Mucosa of gallbladder (tissue), 1 donor: ENCODE measurements at regions not wholly inside any gene's neighbourhood (a gene's known extent, or its start where the extent isn't known, plus 50 kb on each side); places are given as distances from the start of the nearest gene placed in this dataset.

Experiments used
- DNase-seq: peaks from one replicate; pipeline ENCODE4 v3.0.0-alpha.2; 2020; ENCODE audit warnings: low spot score
- donor health status: DM: no; HTN: no; CAD: no.

DNA sequence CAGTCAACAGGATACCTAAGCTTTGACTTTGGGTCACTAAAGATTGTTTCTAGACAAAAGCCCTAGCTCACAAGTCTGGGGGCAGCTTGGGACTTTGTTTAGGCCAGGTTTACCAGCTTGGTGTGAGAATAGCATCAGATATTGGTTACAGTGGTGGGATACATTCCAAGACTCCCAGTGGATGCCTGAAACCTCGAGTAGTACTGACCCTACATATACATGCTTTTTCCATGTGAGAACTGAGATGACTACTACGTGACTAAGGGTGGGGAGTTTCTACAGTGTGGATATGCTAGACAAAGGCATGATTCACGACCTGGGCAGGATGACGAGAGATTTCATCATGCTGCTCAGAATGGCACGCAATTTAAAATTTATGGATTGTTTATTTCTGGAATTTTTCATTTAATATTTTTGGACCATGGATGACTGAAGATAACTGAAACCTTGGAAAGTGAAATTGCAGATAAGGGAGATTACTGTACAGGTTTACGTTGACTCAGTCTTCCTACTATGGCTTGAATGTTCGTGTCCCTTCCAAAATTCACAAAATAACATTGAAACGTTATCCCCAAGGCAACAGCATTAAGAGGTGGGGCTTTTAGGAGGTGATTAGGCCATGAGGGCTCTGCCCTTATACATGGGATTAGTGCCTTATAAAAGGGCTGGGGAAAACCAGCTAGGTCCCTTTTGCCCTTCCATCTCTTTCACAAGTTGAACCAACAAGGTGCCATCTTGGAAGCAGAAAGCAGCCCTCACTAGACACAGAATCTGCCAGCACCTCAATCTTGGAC is 50.2 kb upstream of the CTAGE1 start:
- no peak for DNase-seq

DNA sequence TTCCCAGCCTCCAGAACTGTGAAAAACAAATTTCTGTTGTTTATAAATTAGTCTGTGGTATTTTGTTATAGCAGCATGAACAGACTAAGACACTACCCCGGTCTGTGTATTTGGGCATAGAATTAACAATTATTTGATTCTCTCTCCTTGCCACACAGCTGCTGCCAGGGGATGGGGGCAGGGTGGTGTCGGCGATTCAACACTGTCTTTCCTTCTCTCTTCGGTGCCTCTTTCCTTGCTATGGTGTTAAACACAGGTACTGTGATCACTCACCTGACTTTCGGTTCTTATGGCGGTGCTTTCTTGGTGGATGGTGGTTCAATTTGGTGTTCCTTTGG is 50.8 kb upstream of the CTAGE1 start:
- DNase-seq: no peak

DNA sequence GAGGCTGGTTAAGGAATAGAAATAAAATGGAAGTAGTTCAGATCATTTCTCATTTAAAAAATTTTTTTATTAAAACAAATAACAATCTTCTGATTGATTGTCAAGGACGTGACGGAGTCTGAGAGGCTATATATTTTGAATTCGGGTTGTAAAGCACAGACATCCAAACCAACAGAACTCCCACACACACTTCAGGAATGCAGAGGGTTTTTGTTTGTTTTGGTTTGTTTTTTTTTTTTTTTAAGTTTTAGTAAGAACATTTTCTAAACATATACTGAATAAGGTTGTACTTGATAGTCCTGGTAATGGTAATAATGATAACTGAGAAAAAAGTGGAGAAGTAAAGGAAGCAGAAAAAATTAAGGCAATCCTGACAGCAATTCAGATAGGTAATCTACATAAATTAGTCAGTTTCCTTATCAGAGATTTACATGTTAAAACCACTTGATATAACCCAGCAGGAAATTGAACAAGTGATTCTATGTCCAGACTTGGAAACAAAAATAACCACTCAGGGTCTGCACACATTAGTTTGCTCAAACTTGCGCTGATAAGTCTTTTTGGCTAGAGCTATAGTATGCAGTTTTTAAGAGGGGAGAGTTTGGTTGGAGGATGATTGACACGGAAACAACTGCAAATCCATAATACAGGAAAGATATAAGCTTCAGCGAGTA is 51.5 kb upstream of the CTAGE1 start:
- DNase-seq: no peak

DNA sequence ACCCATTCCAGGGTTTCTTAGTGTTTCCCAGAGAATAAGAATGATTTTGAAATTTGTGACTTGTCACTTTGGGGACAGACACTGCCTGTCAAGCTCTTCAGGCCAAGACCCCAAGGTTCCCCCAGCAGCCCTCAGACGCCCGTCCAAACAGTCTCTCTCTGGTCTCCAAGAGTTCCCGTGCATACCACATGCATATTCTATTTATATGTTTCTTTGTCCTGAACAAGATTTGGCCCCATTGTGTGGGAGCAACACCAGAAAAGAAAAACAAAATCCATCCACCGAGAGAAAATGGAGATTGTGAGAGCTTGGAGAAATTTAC is 52.2 kb upstream of the CTAGE1 start:
- DNase-seq: no peak

DNA sequence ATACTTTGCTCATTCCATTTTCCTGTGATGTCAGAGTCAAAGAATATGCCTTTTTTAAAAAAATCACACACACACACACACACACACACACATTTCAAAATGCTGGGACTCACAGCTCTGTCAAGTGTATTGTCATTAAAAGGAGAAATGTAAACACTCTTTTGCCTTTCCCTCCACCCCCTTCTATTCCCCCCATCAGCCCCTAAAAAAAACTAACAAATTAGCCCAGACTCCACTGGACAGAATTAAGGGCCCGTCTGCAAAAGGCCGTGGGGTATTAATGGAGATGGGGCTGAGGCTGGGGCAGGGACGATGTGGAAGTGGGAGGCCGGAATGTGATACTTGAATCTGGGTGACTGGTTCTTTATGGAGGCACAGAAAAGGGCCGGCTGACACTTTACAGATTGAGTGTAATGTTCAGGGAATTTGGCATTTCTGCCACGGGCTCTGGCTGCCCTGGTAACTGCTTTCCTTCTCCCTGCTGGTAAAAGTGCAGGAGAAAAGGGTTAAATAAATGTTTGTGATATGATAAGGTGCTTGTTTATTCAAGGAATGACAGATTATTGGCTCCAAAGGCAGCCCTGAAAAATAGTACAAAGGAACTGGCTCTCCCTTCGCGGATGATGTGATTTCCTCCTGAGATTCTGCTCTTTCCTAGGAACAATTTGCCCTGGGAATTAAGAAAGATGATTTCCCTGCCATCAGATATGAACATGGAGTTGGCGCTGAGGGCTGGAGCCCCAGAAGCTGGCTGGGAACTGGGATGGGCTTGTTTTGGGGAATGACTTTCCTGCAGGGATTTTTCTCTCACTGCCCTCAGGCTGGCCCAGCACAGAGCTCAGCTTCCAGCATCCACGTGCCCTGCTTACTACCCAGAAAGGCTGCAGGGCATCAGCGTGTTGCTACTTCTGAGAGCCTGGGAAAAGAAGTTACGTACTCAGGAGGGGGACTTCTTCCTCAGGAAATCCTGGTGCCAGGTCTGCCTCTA is 52.8 kb upstream of the CTAGE1 start:
- no peak for DNase-seq

DNA sequence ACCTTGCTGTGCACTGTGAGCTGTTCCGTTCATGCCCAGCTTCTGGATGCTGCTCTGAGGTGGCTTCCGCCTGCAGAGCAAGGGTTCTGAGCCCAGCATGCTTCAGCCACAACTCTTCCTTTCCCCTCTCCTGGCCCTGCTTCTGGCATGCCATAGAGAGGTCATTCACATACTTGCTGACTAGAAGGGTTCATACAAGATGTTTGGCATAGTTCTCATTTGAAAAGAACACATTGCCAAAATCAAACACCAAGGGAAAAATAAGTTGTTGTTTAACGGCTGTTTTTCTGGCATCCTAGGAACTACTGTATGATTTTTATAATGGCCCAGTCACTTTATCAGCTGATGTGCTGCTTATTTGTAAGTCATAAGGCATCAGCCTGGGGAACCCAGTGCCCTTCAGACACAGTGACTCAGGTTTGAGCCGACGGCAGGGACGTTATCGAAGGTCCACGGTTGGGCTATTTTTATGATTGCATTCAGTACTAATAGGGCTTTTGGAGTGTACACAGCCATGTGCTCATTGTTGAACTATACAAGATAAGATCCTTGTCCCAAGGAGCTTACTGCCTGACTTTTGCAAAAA is 53.9 kb upstream of the CTAGE1 start:
- no peak for DNase-seq

DNA sequence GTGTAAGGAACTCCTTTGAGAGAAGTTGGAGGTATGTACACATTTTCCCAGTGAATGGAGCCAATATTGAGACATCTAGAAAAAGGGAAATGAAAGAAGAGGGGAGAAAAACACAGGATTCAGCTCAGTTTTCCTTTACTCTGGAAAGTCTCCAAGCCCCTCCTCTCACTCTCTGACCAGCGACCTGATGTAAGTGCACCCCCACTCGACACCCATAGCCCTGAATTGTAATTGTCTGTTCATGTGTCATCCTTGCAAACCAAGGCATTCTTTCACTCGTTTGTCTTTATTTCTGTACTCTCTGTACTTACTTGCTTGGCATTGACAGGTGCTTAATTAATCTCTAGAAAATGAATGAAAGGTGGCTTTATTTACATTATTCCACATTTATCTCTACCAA is 55.7 kb upstream of the CTAGE1 start:
- DNase-seq: no peak

DNA sequence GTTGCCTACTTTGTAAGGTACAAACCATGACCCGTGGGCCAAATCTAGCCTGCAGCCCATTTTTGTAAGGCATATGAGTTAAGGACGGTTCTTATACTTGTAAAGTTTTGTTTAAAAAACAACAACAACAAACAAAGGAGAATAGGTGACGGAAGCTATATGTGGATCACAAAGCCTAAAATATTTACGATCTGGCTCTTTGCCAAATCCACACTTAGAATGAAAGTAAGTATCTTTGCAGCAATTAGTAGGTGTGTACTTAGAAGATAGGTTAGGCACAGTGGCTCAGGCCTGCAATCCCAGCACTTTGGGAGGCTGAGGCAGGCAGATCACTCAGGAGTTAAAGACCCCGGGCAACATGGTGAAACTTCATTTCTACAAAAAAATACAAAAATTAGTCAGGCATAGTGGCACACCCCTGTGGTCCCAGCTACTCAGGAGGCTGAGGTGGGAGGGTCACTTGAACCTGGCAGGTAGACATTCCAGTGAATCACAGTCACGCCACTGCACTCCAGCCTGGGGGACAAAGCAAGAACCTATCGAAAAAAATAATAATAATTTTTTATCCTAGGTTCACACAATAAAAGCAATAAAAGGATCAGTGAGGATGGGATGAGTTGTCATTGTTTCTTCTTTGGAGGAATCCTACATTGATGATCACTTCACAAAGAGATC is 57.8 kb upstream of the CTAGE1 start:
- DNase-seq: no peak

DNA sequence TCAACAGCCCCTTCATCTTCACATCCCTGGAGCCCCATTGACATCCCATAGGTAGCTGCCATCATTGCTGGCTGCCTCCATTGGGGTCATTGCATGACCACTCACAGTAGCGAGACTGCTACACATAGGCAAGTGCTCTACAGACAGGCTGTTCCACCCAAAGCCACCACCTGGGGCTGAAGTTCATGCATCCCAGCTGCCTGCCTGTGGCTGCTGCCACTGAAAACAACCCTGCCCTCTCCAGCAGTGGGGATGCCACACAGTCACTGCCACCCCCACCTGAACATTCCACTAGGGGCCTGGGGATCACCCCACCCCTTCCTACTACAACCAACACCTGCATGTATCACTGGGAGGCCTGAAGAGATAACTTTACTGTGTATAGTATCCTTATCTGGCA is 59.5 kb upstream of the CTAGE1 start:
- DNase-seq: no peak

DNA sequence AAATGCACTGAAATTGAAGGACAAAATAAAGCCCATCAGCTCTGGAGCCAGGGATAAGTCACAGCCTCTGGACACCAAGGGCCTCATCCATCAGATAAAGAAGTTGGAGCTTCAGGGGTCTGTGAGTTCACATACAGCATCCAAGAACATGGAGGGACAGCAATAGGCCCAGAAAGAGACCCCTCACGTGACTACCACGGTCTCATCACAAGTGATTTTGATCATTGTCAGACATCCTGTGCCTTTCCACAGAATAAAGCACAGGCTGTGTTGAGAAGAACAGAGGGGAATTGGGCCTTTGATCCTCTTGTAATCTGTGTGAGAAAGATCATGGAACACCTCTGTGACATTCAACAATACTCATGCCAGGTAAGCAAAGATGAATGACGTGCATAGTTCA is 65.2 kb upstream of the CTAGE1 start:
- DNase-seq: no peak

DNA sequence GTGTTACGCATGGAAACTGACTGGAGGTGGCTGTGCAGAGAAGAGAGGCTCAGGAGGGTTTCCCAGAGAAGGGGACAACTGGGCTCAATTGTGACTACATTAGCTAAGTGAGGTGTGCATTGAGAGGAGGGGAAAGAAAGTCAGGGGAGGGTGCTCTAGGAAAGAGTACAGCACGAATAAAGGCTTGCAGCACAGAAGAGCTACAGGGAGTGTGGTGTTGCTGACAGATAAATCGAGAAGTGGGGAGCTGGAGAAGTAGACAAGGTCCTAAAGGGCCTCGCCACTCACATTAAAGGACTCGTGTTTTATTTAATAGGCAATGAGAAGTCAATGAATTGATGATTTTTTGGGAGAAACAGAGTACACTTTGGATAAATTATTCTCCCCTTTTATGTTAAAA is 65.7 kb upstream of the CTAGE1 start:
- no peak for DNase-seq

DNA sequence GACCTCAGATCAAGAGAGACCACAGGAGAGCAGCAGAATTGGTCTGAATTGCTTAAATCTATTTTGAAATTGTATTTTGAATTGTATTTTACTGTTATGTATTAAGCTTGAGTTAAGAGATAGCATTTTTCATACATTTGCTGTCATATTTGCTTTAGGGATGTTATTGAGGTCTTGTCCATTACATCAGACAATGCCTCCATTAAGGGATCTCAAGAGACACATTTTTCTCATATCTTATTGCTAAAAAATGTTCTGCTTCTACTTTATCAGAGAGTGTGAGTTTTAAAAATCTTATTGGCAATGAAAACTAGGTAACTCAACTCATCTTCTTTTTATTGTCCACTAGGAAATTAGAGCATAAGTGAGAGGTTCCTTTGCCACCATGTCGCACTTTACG is 66.8 kb upstream of the CTAGE1 start:
- no peak for DNase-seq

DNA sequence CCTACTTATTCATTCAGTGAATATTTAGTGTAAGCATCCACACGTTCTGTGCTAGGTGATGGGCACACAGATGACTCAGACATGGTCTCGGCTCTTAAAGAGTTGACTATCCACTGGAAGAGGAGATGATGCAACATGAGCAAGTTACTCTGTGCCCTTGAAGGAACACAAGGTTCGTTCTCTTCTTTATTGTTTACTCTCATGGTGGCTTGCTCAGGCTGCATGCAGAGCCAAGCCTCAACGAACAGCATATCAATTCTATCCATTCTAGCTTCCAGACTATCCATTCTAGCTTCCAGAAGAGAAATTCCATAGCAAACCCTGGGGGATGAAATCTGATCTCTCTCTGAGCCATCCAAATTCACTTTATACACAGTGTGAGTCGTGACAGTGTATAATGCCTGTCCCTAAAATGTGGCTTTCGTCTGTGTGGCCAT is 68.1 kb upstream of the CTAGE1 start:
- DNase-seq: no peak

DNA sequence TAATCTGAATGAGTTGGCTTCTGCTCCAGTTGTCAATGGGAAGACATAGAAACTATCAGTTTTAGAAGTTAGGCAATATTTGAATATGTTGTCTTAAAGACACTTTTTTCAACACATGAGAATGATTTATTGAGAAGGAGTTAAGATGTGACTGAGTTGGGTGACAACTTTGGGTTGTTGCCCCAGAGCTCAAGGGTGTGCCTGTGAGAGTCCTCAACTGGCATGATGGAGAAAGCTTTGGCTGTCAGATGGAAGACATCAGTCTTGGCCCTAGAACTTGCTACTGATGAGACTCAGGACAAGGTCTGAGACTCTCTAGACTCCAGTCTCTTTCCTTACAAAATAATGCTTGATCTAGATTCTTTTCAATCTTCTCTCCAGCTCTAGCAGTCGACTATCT is 69.0 kb upstream of the CTAGE1 start:
- no peak for DNase-seq

DNA sequence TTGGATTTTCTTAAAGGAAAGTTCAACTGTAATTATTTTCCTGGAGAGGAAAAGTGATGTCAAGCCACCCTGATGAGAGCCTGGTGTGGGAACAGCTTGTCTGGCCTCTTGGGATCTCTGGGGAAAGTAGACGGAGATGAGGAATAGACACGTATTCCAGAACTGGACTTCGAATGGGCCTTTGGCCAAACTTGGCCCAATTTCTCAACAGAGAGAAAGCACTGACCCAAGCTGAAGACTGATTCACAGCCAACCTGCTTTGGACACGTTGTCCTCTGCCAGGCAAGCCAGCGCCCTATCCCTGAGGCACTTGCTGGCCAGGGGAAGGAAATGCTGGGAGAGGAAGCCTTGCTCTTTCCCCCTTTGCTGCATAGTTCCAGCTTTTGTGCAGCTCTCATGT is 70.8 kb upstream of the CTAGE1 start:
- no peak for DNase-seq

DNA sequence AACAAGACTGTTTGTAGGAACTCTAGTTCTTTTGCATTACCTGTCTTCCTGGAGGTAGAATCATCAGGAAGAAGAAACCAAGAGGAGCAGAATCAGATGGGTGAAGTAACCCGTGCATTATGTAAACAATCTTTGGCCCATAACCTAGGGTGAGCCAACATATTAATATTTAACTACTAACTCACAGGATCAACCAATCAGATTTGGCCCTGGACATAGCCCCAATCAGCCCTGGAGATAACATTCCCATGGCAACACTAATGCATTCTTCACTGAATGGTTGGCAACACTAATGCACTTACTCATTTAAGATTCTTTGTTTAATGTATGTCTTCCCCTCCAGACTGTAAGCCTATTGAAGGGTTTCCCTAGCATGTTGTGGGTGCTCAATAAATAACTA is 72.0 kb upstream of the CTAGE1 start:
- DNase-seq: peak; percentile 58

DNA sequence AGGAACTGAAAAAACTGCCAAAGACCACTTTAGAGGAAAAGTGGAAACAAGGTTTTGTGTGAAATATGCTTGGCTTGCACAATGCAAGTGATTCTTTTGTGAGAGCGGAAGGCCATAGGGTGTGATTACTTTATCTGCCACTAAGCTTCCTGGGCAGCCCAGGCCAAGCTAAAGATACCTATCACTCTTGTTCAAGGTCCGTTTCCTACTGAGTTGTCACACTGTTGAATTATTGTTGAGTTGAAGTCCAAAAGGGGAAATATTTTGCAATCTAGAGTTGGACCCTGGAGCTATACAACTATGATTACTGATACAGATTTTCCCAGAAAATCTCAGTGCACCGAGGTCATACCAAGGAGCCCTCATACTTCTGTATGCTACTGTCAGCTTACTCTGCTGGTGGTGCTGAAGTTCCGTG is 72.7 kb upstream of the CTAGE1 start:
- no peak for DNase-seq

DNA sequence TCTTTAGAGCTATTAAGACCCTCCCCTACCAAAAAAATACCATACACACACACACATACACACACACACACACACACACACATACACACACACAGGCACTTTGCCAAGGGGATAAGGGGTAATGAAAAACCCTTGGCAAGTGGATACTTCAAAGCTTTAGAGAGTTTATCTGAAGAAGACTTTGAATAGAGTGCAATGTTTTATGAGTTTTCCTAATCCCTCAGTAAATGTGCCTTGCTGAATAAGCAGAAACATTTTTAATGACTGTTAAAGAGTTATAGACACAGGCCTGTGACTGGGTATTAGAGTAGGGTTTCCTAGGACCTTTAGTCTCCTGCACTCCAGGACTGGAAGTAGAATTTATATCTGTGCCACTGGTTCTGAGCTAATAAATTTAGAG is 75.5 kb upstream of the CTAGE1 start:
- no peak for DNase-seq

DNA sequence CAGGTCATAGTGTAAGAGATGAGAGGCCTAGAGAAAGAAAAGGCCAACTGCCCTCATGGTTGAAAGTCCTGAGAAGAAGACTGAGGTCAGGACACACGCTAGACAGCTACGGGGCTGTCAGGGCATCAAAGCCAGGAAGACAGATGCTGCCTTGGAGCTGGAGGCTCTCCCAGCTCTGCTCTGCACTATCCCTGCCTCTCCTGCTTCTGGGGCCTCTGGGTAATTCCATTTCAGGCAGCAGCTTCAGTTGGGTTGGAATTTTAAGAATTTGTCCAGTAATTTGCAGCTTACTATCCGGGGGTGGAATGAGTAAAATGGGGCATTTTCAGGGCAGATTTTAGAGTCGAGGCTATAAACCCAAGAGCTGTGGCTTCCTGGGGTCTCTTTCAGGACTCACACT is 76.2 kb upstream of the CTAGE1 start:
- DNase-seq: no peak

DNA sequence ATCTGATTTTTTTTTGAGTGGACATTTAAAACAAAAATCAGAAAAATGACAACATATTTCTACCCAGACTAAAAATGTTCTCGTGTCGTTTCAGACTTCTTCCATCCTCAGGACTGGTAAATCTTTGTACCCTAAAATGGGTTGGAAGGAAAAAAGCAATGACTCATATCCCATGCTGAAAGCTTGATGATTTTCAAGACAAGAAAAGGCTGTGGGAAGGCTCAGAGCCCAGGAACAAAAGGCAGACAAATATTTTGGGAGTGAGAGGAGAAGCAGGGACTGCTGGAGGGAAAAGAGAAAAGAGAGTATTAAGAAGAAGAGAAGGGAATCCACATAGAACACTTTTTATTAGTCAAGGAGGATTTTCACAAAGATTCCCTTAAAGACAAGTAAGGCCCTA is 77.1 kb upstream of the CTAGE1 start:
- no peak for DNase-seq

DNA sequence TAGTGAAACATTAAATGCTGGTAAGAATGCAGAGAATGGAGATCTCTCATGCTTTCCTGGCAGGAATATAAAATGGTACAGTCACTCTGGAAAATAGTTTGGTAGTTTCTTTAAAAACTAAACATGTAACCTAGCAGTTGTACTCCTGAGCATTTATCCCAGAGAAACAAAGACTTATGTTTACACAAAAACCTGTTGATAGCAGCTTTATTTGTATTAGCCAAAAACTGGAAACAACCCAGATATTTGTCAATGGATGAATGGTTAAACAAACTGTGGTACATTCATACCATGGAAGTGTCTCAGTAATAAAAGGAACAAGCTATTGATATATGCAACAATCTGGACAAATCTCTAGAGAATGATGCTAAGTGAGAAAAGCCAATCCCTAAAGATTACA is 81.7 kb upstream of the CTAGE1 start:
- no peak for DNase-seq

DNA sequence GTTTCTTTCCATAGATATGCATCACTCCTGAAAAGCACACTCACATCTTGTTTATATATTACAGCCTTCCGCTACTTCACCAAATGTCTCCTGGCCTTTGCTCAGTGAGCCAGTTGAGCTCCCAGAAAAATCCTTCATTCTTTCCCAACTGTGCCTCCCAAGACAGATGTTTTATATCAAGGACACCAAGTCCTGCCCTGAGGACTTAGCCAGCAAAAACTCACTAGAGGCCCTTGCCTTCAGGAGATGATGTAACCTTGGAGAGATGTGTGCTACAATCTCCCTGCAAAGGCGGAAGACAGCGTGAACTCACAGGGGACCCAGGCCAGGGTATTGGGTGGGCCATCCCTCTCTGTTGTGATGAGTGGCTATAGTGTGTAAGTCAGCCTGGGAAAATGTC is 86.1 kb upstream of the CTAGE1 start:
- DNase-seq: peak; percentile 44
